CD4-positive, alpha-beta T cell treated with Interleukin-2 at 100 ng/mL for 4 hours (primary cell): ENCODE measurements at regions not wholly inside any gene's neighbourhood (a gene's known extent, or its start where the extent isn't known, plus 50 kb on each side); places are given as distances from the start of the nearest gene placed in this dataset.
"Not testable (repeated sequence)": the region's sequence is repeated elsewhere in the genome, so short reads cannot be mapped to it uniquely, and the experiment has no call there.

Experiments used
- DNase-seq: peaks from one replicate; pipeline ENCODE4 v3.0.0-alpha.2; 2020; ENCODE audit warnings: low spot score

GRCh38 chr12:88703790-88704189 is 123.5 kb upstream of the KITLG start:
- no peak for DNase-seq

GRCh38 chr12:88698471-88698870 is 118.2 kb upstream of the KITLG start:
- no peak for DNase-seq

- DNase-seq: no peak
These were observed 113.7 kb upstream of the KITLG start for GRCh38 chr12:88693837-88694445.

GRCh38 chr12:88691811-88692210 is 111.5 kb upstream of the KITLG start:
- DNase-seq: no peak

- no peak for DNase-seq
These were observed 104.3 kb upstream of the KITLG start for GRCh38 chr12:88684610-88685009.

- no peak for DNase-seq
These were observed 103.9 kb upstream of the KITLG start for GRCh38 chr12:88684170-88684569.

GRCh38 chr12:88683628-88684027 is 103.4 kb upstream of the KITLG start:
- no peak for DNase-seq

GRCh38 chr12:88681271-88681670 is 101.0 kb upstream of the KITLG start:
- no peak for DNase-seq

GRCh38 chr12:88677464-88677863 is 97.2 kb upstream of the KITLG start:
- no peak for DNase-seq

GRCh38 chr12:88667615-88668014 is 87.3 kb upstream of the KITLG start:
- DNase-seq: not testable (repeated sequence)

- no peak for DNase-seq
These were observed 84.8 kb upstream of the KITLG start for GRCh38 chr12:88665071-88665470.

- no peak for DNase-seq
These were observed 82.7 kb upstream of the KITLG start for GRCh38 chr12:88662961-88663360.

- DNase-seq: no peak
These were observed 81.8 kb upstream of the KITLG start for GRCh38 chr12:88662093-88662492.

GRCh38 chr12:88658009-88658408 is 77.7 kb upstream of the KITLG start:
- no peak for DNase-seq

- no peak for DNase-seq
These were observed 70.4 kb upstream of the KITLG start for GRCh38 chr12:88650715-88651114.

GRCh38 chr12:88648625-88649024 is 68.4 kb upstream of the KITLG start:
- no peak for DNase-seq

GRCh38 chr12:88646824-88647223 is 66.6 kb upstream of the KITLG start:
- no peak for DNase-seq

GRCh38 chr12:88645816-88646215 is 65.5 kb upstream of the KITLG start:
- no peak for DNase-seq

- DNase-seq: no peak
These were observed 64.9 kb upstream of the KITLG start for GRCh38 chr12:88644946-88645702.

GRCh38 chr12:88643685-88644084 is 63.4 kb upstream of the KITLG start:
- no peak for DNase-seq

- DNase-seq: no peak
These were observed 62.6 kb upstream of the KITLG start for GRCh38 chr12:88642675-88643431.

- no peak for DNase-seq
These were observed 58.9 kb upstream of the KITLG start for GRCh38 chr12:88638966-88639760.
